NCI-H2196 treated with DMSO at 0.1 percent for 48 hours (cell line): ENCODE measurements at regions not wholly inside any gene's neighbourhood (a gene's known extent, or its start where the extent isn't known, plus 50 kb on each side); places are given as distances from the start of the nearest gene placed in this dataset.

ENCODE experiments used
- DNase-seq: peaks from one replicate; lab custom pipeline; 2025; ENCODE audit not compliant: unreplicated experiment; lab: John Stamatoyannopoulos, UW

- DNase-seq, result no peak
Observed at GRCh38 chr2:168338803-168339437, 91.5 kb upstream of the STK39 start.

GRCh38 chr2:168340931-168341330 lies 93.5 kb upstream of the STK39 start:
- no peak for DNase-seq

- DNase-seq, result no peak
Observed at GRCh38 chr2:168343586-168343985, 96.2 kb upstream of the STK39 start.

- DNase-seq, result no peak
Observed at GRCh38 chr2:168344706-168345105, 97.3 kb upstream of the STK39 start.

- DNase-seq, result no peak
Observed at GRCh38 chr2:168345601-168346000, 98.2 kb upstream of the STK39 start.

- DNase-seq, result peak; percentile 70
Observed at GRCh38 chr2:168346725-168347477, 99.5 kb upstream of the STK39 start.

- no peak for DNase-seq
Observed at GRCh38 chr2:168348076-168348475, 100.7 kb upstream of the STK39 start.

- peak; percentile 35 for DNase-seq
Observed at GRCh38 chr2:168350380-168350779, 103.0 kb upstream of the STK39 start.

GRCh38 chr2:168353251-168353650 lies 102.8 kb upstream of the CERS6 start:
- DNase-seq, result no peak

GRCh38 chr2:168354499-168354898 lies 101.6 kb upstream of the CERS6 start:
- no peak for DNase-seq

GRCh38 chr2:168355121-168355520 lies 101.0 kb upstream of the CERS6 start:
- DNase-seq, result peak; percentile 13

- DNase-seq, result no peak
Observed at GRCh38 chr2:168355779-168356476, 100.1 kb upstream of the CERS6 start.

- no peak for DNase-seq
Observed at GRCh38 chr2:168356477-168356835, 99.6 kb upstream of the CERS6 start.

- no peak for DNase-seq
Observed at GRCh38 chr2:168357797-168358472, 98.1 kb upstream of the CERS6 start.

- no peak for DNase-seq
Observed at GRCh38 chr2:168359082-168359481, 97.0 kb upstream of the CERS6 start.

- no peak for DNase-seq
Observed at GRCh38 chr2:168363347-168364092, 92.6 kb upstream of the CERS6 start.

- DNase-seq, result no peak
Observed at GRCh38 chr2:168365094-168365621, 90.9 kb upstream of the CERS6 start.

- no peak for DNase-seq
Observed at GRCh38 chr2:168369031-168369430, 87.0 kb upstream of the CERS6 start.

GRCh38 chr2:168371273-168372019 lies 84.6 kb upstream of the CERS6 start:
- DNase-seq, result no peak

- no peak for DNase-seq
Observed at GRCh38 chr2:168373468-168373867, 82.6 kb upstream of the CERS6 start.
